Anterior cingulate cortex (tissue), 58 donors: ENCODE measurements at regions not wholly inside any gene's neighbourhood (a gene's known extent, or its start where the extent isn't known, plus 50 kb on each side); places are given as distances from the start of the nearest gene placed in this dataset.

ENCODE experiments used
- DNase-seq, 58 donors: peaks; one replicate each; lab custom pipeline; 2025; lab: John Stamatoyannopoulos, UW

DNA sequence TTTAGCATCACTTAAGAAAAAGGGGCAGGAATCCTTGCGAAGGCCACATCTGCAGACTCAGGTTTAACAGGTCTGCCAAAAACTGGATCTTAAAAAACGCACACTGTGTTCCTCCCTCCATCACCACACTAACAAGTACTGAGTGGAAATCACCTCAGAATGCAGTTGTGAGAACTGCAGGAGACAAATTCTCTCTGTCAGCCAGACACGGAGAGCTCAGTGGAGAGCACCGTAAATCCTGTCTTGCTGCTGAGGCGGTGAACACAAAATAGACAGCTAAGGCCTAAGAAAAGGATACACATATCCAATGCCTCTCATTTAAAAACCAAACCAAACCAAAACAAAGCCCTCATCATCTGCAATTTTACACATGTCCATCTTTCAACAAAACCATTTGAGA lies 1287.6 kb downstream of the EFNB2 start:
- DNase-seq: no peak

DNA sequence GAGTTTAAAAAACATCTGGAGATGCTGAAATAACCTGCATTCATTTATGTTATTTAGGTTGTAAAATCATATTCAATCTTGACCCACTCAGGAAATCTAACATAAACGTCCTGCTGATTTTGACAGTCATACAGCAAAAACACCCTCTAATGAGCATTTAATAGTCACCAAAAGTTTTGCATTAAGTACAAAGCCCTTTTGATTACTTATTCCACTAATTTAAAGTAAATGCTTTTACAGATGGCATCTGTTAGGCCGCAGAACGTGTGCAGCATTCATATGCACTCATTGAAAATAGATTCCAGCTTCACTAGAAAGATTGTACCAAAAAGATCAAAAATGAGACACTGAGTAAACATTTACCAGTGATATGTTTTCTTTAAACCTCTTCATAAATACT lies 1295.1 kb downstream of the EFNB2 start:
- no peak for DNase-seq

DNA sequence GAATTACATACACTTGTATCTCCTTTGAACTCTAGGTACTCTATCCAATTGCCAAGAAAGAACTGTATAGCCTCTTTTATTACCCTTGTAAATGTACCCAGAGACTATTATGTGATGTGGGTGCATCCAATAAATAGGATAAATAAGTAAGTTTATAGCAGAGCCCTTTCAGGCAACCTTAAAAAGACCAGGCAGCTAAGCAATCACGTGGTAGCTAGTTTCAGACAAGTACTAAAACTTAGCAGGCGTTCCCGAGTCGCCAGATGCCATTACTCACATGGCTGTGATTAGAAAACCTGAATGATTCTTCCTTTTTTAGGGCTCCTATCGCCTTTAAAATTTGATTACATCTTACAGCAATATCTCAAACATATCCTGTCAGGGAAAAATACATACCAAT lies 1303.0 kb downstream of the EFNB2 start:
- DNase-seq: no peak

DNA sequence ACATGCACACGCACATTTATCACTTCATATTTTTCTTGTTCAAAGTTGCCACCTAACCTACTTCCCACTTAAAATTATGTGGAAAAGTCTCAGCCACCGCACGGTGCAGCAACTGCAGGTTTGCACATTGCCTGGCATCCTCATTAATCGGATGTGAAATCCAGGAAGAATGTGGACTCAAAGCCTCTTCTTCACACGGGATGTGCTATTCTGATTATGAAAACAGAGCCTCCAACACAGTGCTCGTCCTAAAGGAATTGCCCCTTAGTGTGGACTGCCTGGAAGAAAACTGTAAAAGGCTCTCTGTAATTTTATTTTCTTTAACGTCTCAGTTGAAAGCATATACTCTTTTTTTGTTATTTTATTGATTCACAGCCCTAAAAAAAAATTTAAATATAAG lies 1303.5 kb downstream of the EFNB2 start:
- no peak for DNase-seq

DNA sequence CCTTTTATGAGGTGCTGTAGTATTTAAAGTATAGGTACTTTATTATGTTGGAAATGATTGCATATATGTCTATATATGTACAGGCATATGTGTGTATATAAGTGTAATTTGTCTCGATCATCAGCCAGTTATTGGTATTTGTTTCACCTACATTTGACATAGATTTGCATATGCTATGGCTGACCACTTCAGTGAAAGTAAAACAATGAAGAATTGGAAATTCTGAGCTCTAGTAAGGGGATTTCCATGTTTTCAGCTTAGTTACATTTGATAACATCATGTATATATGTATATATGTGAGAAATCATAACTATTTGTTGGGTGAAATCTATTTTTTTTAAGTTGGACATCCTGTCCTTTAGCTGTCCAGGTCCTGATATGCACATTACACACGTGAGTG lies 1303.9 kb downstream of the EFNB2 start:
- no peak for DNase-seq

DNA sequence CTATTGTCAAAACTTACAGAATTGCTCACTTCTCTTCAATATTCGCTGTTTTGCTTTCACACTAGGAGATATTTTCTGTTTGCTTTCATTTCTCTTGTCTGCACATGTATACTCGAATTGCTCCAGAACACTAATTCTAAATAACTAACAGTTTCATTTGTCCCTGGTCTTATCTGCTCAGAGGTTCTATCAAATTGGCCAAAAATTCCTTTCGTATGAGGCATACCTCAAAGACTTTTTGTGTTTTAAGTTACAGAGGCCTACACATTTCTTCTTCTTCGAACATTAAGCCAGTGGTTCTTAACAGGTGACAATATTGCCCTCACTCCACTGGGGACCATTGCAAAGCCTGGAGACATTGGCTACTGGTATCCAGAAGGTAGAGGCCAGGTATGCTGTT lies 1314.6 kb downstream of the EFNB2 start:
- no peak for DNase-seq

DNA sequence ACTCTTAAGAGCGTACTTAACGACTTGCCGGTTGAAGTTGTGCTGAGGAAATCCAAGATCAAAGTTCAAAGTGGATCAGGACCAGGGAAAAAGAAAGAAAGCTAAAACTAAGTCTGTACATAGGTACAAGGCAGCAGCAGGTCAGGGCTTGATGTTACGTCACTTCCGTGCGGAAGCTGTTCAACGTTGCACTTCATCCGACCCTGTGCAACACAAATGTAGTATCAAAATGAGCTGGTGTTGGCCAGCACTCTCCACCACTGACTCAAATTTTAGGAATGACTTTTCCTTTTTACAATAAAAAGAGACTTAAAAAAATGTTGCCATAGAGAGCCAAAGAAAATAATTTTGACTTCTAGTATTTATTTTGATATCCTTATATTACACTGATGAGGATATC lies 1315.4 kb downstream of the EFNB2 start:
- no peak for DNase-seq

DNA sequence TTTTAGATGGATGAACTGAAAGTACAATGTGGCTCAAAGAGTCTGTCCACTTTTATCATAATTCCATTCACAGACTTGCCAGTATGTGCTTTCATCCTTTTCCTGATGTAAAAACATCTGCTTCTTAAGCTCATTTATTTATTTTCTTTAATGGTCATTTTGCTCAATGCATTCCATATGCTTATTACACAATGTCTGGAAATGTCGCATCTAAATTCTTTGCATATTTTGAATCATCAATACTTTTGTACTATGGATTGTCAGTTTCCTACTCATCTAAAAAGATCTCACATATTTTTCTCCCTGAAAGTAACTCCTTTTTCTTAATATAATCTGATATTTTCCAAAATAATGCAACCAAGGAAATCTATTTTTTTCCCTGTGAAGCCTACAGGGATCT lies 1315.8 kb downstream of the EFNB2 start:
- DNase-seq: no peak

DNA sequence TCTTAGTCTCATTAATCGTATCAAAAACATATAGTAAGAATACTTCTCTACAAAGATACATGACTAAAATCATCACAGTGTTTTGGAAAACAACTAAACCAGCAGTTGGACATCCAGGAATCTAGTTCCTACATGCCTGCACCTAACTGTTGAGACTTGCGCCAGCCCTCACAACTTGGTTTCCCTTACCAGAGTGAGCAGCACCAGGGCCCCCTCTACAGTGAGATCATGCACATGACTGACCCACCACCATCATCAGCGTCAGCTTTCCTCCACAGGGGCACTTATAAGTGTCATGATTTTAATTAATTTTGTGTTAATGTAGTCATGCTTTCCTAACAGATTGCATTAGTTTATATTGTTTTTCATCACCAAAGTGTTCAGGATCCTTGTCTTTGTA lies 1322.0 kb downstream of the EFNB2 start:
- no peak for DNase-seq

DNA sequence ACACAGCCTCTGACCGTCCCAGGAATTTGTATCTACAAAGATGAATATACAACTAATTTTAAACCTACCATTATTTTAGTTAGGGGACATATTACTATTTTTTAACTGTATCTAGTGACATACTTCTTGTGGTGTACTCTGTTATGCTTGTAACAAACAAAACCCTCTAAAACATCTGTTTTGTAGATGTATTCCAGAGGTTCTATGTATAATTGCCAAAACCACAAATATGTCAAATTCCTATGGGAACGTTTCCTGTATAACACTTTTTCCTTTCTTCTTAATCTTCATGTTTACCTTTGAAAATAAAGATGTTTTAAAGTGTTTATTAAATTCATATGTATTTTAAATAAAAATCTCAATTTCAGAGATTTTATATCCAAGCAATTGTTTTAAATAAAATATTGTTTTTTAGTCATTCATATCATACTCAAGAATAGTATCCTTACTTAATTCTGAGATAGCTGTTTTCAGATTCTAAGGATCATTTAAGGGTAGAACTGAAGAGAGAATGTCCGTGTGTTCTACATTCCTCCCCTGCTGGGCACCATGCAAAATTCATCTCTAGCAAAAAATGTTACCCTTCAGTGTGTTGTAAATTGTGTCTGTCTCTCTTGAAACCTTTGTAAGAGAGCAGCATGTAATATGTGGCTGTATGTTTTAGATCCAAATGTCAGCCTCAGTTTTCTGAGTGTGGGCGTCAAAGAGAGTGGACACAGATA lies 1327.7 kb downstream of the EFNB2 start:
- no peak for DNase-seq

DNA sequence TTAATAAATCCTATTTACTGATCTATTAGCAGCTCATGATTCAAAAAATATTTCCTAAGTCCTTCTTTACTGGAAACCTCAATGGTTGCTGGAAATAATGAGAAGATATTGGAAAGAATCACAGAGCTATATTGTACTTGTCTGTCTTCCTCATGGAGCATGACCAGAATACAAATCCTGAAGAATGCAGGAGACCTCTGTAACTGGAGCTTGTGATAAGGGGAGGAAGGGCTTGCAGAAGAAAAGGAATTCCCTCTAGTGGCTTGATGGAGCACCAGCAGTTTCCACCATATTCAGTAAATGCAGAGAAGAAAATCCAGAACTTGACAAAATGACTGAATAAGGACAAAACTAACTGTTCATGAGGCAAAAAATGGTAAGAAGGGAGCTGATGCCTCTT lies 1333.1 kb downstream of the EFNB2 start:
- DNase-seq: peak in 9 of 58 donors; percentile 0 to 76 (median 11)

DNA sequence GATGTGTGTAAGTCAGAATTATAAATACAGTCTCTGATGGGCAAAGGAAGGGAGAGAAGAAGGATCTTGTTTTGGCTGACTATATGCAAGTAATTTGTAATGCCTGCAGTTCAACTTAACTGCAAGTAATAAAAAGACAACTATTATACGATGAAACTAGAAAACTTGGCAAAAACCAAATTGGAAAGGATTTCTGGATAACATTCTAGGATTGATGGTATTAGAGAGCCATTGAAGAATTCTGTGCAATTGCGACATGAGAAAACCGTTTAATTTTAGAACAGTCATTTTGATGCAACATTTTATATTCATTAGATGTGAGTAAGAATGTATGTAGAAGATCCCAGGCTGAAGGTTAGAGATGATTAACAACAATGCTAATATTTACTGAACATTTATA lies 1334.1 kb downstream of the EFNB2 start:
- no peak for DNase-seq

DNA sequence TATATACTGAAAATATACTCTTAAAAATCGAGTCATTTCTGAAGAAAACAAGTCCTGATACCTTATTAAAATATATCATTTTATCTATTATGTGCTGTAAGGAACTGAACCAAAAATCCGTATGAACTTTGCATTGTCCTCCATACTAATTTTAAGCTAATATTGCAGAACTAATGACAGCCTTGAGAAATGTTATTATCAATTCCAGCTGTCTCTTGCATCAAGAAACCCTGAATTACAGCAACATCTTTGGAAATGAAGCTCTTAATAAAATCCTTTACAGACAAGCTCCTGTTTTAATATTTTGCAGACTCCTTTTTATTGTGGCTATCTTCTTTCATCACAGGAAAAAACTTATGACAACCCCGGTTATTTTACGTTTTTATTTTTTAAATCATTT lies 1335.3 kb downstream of the EFNB2 start:
- no peak for DNase-seq

DNA sequence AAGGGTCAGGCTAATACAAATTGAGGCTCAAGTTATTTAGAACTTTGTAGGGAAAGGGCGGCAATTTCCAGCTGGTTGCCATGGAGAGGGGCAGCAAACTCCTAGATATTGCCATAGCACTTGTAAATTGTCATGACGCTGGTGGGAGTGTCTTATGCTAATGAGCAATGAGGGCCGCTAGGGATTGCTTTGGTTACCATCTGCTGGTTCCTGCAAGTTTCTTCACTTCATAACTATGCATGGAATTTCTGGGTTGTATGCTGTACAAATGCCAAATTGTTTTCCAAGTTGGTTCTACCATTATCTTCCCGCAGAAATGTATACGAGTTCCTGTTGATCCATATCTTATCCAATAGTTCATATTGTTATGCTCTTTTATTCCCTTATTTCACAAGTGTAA lies 1339.4 kb downstream of the EFNB2 start:
- DNase-seq: no peak

DNA sequence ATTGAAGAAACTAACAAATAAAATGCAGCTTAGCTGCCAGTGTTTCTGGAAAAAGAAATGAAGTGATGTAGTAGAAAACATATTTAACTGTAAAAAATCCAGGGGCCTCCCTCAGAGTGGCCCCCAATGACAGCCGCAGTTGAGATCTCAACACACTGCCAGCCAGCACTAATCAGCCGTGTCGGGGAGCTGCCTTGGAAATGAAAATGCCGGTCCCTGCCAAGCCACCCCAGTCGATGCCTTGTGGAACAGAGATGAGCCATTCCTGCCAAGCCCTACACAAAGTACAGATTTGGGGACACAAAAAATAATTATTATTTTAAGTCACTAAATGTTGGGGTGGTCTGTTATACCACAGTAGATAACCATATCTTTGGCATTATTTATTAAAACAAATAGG lies 1342.4 kb downstream of the EFNB2 start:
- DNase-seq: peak in 3 of 58 donors; percentile 0 to 7 (median 0)

DNA sequence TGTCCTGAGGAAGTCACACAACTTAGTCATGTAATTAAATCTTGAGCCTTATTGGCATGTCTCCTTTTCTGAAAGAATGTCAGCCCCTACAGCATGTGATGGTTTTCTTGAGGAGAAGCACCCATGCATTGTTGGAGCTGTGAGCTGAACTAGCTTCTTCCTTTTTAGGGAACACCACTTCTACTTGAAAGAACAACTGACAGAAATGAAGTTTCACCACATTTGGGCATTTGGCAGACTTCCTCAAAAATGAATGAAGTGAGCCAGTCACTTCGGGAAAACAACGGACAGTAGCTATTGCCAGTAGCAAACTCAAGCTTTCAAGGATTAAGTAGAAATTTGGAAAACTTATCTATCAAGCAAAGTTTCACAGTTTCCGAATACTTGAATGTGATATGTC lies 1351.3 kb downstream of the EFNB2 start:
- DNase-seq: no peak

DNA sequence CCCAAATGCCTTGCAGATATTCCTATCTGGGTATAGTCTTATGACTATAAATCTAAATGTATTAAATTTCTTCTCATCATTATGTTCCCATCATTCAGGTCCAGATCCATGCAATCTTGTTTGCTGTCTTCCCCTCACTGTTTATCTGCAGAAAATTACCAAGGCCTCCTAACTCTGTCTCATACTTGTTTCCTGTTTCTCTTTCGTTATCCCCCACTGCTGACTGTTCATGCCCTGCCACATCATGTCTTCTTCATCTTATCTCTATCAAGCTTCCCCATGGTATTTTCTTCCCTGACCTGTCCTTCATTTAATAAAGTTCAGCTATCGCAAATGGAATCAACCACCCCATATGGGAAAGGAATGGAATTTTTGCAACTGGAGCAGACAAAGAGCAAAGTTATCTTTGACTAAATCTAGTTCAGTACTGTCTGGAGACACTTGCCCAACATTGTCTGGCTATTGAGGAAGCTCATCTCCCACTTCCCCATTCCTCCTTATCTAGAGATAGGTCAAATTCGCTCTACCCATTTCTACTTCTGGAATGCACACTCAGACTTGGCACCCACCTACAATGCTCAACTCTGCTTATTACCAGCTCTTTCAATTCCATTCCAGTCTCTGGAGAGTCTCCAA lies 1358.1 kb downstream of the EFNB2 start:
- no peak for DNase-seq

DNA sequence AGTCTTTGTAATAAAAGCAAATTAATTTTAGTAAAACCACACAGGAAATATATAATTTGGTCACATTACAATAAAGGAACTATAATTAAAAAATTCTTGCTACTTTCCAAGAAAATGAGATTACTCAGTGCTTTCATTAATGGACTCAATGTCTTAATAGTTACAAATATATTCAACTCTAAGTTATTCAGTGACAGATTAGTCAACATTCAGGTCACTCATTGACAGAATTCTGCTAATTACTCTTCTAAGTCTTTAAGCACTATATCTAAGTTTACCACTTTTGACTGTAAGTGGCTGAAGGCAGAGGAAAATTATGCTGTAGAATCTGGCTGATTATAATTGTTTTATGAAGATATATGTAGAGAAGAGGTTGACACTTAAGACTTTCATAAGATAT lies 1365.0 kb downstream of the EFNB2 start:
- DNase-seq: no peak

DNA sequence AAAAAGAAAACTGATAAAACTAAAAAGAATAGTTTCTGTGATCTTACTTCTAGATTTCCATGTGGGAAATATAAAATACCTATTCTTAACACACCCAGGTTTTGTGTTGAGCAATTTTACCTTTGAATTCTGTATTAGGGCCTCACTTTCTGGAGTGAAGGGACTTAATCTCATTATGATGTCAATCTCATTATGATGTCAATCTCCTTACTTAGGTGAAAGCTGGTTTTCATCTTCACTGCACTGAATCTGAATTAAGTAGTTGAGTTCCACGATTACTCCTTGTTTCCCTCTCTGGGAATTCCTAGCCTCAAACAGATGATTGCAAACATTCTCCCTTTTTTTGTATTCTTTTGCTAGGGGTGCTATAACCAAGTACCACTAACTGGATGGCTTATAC lies 1367.2 kb downstream of the EFNB2 start:
- DNase-seq: no peak

DNA sequence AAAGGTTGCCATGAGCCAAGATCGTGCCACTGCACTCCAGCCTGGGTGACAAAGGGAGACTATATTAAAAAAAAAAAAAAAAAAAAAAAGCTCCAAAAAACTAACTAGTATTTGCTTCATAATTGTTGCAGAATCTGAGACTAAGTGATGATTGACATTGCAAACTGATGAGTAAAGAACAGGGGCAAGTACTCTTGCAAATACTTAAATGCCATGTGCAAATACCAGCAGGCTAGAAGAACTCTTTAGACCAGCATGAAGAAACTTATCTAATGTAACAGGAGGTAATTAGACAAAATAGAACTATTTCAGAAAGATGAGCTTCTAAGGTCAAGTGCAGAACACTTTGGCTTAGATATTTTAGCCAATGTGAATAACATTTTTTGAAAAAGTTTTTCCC lies 1368.1 kb downstream of the EFNB2 start:
- DNase-seq: no peak

DNA sequence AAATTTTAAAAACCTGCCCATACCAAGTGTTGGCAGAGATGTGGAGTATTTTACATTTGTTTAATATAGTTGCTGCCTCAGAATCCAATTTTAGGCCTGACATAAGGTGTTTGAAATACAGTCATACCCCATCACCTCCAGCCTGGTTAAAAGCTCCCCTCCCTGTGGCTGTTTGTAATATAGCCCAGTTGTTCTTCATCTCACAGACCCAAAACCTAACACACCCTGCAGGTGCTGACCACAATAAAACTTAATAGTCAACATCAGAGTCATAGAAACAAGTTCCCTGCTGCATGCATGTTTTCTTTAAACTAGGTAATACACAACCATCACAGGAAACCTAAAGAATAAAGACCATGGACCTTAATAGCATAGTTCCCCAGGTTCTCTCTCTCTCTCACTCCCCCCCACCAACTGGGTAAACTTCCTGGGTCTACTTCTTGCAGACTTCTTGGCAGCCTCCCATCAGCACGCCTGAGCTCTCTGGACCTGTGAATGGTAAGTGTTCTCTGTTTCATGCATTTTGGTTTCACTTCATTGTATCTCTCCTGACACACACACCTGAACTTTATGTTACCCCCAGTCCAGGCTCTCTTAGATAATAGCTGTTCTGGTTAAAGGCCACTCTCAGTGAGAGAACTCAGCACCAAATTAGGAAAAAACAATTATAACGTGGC lies 1369.9 kb downstream of the EFNB2 start:
- DNase-seq: no peak

DNA sequence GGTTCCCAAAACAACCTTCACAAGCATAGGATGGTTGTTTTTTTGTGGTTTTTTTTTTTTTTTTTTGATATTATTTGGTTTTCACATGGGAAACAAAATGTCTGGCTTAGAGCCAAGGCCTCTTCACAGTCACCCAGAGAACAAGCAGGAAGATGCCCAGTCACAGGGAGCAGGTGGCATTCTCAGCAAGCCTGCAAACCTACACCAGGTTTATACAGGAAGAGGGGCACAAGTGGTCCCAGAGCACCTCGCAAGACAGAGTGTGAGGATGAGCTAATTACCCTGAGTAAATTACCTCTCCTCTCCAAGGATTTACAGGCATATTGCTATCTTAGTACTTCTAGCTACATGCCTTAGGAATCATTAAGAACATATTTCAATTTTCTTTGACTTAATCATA lies 1375.6 kb downstream of the EFNB2 start:
- DNase-seq: no peak
